ENCODE measurements at regions not wholly inside any gene's neighbourhood (a gene's known extent, or its start where the extent isn't known, plus 50 kb on each side); places are given as distances from the start of the nearest gene placed in this dataset.
A peak's percentile ranks its signal among the peaks of the same experiment; 100 is the strongest.
"Not testable (repeated sequence)": the region's sequence is repeated elsewhere in the genome, so short reads cannot be mapped to it uniquely, and the experiment has no call there.

DNA sequence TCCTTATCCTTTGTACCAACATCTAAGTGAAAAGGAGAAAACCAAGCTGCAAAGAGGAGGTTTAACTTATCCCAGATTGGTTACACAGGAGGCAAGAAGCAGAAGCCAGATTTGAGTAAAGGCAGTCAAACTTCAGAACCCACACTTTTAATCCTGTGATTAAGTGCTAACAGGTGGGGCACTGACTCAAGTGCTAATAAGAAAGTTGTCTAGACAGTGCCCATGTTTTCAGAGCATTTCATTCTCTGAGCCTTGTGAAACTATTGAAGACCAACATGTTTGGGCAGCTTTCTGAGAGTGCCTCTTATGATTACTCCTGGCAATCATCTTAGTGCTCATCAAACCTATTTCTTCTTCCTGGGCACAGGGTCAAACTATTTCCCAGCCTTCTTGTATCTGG, 380.8 kb downstream of the KCNRG start:
- no peak for DNase-seq

DNA sequence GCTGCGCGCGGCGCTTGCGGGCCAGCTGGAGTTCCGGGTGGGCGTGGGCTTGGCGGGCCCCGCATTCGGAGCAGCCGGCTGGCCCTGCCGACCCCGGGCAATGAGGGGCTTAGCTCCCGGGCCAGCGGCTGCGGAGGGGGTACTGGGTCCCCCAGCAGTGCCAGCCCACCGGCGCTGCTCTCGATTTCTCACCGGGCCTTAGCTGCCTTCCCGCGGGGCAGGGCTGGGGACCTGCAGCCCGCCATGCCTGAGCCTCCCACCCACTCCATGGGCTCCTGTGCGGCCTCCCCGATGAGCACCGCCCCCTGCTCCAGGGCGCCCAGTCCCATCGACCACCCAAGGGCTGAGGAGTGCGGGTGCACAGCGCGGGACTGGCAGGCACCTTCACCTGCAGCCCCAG, 381.4 kb downstream of the KCNRG start:
- DNase-seq, result not testable (repeated sequence)

DNA sequence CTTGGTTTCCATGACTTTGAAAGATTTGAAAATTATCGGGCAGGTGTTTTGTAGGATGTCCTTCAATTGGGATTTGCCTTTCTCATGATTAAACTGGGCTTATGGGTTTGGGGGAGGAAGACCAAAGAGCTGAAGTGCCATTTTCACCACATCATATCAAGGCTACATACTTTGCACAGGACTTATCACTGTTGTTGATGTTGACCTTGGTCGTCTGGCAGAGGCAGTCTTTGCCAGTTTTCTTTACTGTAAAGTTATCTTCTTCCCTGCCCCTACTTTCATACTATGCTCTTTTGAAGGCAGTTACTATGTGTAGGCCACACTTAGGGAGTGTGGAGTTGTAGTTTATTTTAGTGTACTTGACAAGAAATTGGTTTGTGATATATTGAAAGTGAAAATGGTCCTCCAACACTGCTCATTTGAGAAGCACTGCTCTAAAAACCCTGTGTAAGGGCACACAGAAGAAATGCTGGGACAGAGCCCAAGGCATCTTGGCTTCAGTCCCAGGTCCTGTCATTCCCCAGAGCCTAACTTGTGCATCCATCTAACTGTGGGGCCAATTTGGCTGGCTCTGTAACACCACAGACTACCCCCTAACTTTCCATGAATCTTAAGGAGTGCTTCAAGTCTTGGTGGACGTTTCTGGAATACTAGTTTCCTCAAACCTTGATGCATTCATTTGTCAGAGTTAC, 384.9 kb downstream of the KCNRG start:
- DNase-seq, result no peak

DNA sequence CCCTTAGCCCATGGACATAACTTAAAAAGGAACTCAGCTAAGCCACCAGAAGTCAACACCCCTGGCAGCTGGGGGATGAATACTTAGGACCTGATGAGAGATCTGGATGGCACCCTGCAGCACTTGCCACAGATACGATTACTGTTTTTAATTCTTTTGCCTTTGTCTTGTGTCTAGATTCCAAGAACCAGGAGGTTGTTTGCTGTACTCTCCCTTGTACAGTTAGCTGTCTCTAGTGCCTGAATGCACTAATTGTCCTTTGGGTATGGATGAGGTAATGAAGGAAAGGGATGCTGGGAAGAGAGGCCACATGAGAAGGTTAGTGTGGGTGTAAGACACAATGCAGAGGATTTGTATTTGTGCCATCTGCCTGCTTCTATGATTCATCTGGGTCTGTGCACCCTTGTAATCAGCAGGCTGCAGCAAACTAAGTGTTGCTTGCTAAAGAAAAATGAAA, 385.8 kb downstream of the KCNRG start:
- no peak for DNase-seq

DNA sequence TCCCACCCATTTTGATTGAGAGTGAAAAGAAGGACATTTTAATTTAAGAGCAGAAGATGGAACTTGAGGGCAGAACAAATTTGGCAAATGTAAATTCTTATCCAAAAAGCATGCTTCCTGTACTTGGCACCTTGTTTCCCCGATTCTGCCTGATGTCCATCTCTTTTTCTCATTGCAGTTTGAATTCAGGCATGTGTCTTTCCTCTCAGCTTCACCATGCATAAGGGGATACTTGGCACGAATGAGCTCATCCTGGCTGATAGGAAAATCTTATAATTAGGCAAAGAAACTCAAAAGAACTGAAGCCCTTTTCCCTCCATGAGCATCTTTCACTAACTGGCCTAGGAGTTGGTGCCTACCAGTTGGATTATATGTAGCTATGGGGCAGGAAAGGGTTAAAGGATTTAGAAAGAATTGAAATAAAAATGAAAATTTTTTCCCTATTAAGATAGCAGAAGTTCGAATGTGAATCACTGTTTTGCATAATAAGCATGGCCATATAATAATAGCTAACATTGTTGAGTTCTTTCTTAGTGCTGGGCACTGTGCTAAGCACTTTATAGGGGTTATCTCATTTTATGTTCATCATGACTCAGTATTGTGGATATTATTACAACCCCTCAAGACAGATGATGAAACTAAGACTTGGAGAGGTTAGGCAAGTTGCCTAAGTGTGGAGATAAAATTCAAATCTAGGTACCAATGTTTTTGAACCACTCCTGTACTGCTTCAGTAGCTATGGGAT, 386.6 kb downstream of the KCNRG start:
- DNase-seq, result no peak

DNA sequence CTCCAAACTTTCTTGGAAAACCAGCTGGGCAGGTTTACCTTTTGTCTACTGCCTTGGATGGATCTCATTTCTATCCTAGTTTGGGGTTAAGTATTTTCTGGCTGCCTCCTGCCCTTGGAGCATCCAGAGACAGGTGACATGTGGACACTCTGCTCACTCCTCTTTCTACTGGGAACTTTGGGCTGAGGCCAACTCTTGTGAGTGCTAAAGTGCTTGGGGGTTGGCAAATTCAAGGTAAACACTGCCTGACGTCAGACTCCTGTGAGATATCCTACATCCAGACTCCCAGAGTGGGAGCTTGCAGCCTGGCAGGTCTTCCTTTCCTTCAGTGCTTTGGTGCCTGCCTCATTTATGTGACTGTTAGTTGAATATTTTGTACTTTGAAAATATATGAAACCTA, 388.1 kb downstream of the KCNRG start:
- DNase-seq, result no peak

DNA sequence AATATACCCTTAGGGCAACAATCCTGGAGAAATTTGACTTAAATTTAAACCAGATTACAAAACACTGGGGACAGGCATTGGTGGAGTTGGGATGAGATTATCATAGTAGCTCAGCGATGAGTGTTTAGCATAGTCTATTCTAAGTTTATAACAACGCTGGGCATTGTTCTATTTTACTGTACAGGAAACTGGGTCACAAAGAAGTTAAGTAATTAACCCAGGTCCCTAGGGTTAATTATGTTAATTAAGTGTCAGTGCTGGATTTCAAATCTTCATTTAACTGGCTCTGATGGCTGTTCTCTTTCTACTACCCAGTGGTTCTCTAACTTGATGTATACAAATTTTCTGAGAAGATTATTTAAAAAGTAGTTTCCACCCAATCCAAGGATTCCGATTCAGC, 388.9 kb downstream of the KCNRG start:
- DNase-seq, result no peak

DNA sequence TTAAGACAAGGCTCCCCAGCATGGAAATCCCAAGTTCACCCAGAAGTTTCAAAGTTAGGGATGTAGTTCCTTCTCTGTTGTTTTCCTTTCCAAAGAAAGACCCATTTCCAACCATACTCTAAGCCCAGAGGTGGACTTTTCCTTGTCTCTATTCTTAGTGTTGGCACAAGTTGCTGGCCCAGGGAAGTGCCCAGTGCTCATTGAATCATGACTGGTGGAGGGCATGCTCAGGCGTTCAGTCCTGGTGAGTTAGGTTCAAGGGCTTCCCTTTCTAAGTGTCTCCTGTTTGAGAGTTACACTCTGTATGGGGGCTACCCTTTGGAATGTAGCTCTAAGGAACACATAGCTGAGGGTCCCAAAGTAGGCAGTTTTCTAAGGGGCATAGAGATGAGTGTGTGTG, 389.5 kb downstream of the KCNRG start:
- no peak for DNase-seq

DNA sequence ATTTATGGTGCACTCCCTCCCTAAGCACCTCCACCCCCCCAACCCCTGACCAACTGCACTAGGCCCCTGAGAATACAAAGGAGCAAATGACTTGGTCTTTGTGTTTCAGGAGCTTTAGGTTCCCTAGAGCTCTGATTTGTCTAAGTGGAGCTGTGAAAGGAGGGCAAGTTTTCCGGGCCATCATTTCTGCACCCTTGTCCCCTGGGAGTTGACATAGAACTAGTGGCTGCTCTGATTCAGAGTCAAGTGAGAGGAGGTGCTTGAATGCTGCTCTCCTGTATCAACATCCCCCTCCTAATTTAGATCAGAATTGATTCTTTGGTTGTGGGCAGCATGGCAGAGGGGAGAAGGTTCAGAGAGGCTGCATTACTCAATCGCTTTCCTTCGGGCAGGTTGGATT, 391.6 kb downstream of the KCNRG start:
- DNase-seq, result no peak

DNA sequence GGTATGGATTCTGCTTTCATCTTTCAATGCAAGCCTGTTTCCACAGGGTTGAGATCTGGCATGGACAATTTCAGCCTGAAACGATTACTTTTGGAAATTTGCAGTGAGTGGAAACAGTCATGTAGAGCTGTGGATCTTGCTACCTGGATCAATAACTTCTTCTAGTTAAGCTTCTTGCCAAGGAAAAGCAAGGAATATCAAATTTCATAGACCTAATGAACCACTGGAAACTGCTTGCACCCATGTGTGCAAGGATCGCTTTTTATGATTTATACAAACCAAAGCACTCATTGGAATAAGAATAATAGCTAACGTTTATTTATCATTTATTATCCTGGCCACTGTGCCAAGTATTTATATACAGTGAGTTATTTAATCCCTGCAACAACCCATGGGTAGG, 392.8 kb downstream of the KCNRG start:
- no peak for DNase-seq

DNA sequence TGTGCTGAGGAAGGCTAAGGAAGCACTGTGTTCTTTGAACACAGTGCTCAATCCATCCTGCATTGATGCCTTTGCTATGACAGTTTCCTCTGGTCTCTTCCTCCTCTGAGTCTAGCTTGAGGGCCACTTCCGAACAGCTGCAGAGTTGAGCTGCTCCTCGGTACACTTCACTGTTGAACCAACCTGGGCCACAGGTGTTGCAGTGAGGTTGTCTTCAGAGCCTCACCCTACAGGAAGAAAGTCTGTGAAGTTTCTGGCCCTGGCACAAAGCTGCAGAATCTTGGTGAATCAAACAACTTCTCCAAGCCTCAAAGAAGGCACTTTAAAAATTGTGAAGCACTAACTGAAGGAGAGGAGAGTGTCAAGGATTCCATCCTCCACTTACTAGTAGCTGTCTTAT, 394.0 kb downstream of the KCNRG start:
- no peak for DNase-seq

DNA sequence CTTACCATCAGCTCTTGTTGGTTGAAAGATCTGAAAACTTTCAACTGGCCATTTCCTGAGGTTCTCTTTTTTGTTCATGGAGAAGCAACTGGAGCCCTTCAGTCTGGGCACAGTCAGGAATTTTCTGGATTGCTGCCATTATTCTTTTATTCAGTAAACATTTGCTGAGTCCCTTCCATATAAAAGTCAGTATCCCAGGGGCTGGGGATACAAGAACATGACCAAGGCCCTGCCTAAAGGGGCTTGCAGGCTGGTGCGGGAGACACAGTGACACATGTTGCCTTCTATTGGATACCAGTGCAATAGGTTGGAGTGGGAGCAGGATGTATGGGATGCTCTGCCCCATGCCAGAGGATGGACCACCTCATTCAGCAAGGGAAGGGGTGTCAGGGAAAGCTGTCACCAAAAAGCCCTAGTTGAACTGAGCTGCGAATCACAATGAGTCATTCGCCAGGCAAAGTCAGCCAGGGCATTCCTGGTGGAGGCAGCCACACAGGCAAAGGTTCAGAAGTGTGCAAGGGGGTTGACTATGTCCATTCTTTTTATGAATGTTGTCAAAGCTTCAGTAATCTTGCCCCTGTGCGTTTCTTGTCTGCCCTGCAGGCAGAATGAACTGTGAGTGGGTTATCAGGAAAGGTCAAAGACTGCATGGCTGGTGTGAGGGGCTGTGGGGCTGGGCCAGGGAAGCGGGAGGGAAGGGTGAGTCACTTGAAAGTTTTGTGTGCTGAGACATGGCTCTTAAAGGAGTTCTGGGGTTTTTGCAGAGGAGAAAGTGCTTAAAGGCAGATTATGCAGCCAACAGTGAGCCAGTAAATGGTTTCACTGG, 395.9 kb downstream of the KCNRG start:
- DNase-seq, result peak in 1 of 2 donors; percentile 14

DNA sequence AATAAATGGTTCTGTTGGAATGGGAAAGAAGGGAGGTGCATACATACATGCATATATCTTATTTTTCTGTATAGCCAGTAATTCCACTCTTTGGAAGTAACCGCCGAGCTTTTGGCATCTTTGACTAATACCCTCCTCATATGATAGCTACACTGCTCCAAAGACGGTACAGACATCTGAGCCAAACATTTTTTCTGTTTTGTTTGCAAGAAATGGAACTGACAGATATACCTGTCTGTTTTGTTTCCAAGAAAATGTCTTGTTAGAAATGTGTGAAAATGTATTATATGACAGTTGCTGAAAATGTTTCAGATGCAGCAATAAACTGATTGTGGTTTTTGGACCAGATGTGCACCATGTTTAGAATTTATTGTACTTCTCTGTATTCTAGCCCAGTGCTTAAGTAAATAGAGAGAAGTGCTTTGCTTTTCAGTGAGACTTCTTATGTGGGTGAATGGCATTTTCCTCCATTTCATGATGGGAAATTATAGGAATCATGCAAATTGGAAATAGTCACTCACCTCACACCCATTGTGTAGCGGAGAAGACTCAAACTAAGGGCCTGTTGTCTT, 396.9 kb downstream of the KCNRG start:
- DNase-seq, result no peak

DNA sequence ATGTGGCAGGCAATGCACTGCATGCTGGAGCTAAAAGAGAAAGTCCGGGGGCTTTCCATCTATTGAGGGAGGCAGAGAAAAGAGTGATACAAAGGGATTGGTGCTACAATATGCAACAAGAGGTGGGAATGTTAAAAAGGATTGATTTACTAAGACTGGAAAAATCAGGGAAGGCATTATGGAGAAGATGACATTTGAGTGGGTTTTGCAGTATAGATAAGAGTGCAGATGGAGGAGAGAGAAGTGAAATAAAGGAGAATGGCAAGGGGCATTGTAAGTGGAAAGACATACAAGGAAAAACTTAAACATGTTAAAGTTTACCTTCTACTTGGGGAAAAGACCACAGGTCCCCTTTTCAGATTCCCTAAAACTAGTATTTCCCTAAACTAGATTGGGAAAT, 399.4 kb downstream of the KCNRG start:
- no peak for DNase-seq

DNA sequence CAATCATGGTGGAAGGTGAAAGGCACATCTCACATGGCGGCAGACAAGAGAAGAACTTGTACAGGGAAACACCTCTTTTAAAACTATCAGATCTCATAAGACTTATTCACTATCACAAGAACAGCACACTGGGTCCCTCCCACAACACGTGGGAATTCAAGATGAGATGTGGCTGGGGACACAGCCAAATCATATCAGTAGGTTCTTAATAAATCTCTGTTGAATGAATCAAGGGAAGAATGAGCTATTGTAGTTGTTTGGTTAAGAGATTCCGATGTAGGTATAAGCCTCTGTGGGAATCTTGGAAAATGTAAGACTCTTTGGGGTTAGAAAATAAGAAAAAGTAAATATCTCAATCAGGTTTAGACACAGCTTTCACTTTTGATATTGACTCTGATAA, 400.2 kb downstream of the KCNRG start:
- no peak for DNase-seq

DNA sequence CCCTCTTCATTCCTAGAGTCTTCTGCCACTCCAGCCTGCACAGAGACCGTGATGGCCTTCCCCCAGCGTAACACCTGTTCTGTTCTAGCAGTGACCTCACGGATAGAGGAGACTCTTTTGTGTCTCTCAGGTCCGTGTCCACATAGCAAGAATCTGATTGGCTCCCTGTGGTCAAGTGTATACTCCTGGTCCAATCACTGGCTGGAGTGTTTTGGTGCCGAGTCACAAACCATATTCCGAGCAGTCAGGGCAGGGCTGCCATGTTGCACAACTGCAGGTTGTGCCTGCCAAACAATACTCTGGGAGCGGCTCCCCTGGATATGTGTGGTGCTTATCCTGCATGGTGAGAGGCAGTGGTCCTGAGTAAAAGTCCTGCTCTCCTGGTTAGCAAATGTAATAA, 402.4 kb downstream of the KCNRG start:
- no peak for DNase-seq

DNA sequence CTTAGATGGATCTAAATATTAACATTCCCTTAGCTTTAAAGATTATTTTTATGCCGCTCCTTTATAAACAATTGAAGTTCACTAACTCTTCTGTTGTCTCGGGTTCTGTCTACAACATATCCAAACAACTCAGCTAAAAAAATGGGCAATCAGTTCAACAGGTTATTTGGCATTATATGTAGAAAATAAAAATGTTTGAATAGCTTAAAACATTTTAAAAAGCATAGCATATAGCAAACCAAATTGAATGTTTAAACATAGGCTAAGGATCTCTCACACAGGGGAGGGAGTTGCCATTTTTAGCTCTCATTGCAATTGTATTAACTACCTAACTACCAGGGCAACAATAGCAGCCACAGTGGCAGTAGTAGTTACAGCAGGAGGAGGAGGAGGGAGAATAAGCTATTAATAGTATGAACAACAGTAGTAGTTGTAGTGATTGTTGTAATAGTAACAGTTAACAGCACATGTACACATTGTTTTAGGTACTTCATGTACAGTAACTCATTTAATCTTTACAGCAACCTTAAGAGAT, 404.2 kb downstream of the KCNRG start:
- DNase-seq, result no peak

DNA sequence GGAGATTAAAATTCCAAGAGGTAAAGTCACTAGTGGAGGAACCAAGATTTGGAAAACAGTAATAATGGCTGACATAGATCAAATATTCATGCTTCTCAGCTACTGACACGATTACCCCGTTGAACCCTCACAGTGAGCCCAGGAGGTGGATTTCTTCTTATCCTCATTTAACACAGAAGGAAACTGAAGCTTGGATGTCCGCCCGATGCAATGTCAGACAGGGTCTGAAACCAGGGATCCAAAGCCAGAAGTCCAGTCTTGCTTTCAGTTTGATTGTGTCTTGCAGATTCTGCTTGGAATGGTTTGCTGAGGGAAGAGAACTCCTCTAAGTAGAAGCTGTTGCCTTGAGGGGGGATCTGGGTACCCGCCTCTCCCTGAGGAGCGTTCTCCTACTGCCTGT, 404.7 kb downstream of the KCNRG start:
- no peak for DNase-seq

DNA sequence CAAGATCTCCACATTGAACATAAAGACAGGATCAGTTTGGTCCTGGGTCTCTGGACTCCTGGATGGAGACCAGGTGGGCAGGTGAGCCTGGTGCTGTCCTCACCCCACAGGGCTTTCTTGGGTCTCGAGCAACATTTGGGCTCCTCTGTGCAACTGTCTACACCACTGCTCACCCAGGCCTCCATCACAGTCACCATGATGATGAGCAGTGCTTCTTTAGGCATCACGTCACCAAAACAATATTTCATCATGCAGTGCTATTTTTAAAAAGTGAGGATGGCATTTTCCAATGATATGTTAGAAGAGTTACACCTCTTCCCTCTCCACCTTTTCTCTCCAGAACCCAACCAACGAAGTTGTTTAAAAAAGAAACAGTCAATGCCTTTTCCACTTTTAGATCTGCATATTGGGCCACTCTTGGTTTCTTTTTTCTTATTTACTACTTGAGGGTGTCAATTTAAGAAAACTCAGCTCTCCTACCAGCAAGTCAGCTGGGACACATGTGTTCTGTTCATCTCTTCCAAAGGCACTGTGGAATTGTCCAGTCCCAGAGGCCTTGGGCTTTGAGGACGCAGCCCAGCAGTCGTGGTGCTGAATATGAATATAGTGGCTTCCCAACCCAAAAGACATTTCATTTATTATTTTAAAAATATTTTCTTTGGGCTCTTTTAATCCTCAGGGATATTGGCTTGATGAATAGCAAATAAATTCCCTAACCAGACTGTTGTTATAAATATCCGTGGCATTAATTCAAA, 405.7 kb downstream of the KCNRG start:
- no peak for DNase-seq

DNA sequence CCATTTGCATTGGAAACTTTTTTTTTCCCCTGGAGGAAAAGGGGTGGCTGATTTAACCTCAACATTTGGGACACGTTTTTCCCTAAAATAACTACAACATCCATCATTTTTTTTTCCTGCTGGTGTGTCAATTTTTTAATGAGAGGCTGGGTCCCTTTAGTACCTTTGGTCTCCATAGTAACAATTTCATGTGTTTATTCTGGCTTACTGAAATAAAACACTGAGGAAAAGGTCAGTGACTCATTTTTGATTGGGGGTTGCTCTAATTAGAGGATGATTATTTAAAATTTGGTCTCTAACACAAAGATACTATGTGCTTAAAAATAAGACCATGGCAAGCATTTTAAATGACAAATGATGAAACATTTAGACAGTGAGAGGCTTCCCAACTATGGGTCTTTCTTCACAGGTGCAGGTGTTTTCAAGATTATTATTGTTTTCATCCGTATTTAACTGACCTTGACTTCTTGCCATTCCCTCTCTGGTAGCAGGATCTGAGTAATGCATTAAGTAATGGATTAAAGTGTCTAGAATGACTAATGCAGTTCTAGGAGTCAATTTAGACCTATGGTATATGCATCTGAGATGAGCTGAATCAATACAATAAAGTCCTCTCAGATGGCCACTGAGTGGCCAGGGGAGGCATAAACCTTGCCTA, 406.4 kb downstream of the KCNRG start:
- DNase-seq, result no peak

DNA sequence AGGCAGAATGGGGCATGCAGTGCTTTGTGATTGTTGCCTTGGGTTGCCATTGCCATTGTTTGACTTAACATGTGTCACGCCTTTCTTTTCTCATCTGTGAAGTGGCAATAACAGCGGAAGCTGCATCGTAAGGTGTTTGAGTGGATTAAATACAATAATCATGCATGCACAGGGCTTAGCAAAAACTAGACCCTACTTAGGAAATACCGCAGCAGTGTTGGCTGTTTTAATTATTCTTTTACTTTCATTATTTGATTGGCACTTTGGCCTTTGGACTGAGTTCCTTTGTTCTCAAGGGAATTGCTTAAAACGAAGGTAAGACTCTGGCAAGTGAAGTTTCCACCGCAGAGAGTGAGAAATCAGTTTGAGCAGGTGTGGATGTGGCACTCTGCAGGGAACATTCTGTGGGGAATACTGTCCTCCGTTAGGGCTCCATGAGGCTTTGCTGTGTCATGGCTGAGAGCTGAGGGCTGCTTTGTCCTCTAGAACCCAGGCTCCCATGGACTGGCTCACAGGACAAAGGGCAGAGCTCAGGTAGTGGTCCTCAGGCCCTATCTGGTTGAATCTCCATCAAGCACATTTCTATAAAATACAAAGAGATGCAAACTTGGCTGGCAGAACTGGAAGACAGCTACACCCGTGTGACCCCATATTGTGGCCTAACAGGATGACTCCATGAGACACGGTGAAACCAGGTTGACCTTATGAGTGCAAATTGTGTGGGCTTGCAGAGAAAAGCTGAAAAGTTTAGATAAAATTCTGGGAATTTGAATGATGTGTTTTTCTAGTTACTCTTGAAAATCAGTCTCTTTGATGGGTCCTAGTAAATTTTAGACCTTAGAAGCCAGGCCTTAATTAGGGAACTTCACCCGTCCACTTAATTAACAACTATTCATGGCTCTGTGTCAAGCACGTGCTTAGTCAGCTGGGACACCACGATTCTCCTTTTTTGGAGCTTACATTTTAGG, 407.2 kb downstream of the KCNRG start:
- no peak for DNase-seq
